Naive thymus-derived CD4-positive, alpha-beta T cell (primary cell): ENCODE measurements at regions not wholly inside any gene's neighbourhood (a gene's known extent, or its start where the extent isn't known, plus 50 kb on each side); places are given as distances from the start of the nearest gene placed in this dataset.

Experiments used
- ATAC-seq: fragments of 150-1000 bp; cut with Tn5 transposase; 2 replicates; pipeline ENCODE4 v1.10.0; 2021; ENCODE audit warnings: mild to moderate bottlenecking, moderate library complexity
- CTCF ChIA-PET: fragments of 350-600 bp; sonication (Branson Sonifier 250); formaldehyde crosslinking; loops from one replicate; lab custom pipeline; 2021; ENCODE audit warnings: antibody characterized with exemption; lab: Charles Lee
- POLR2A ChIA-PET: fragments of 350-600 bp; sonication (Branson Sonifier 250); formaldehyde crosslinking; loops from one replicate; lab custom pipeline; 2021; ENCODE audit warnings: antibody characterized with exemption, inconsistent platforms; lab: Charles Lee
- DNase-seq, 9 donors: peaks; one replicate each; pipeline versions ENCODE4 v3.0.0 to v3.0.0-alpha.2; 2020 to 2022; ENCODE audit warnings: mixed read lengths in 1 of 9
- H3K27ac ChIP-seq: one replicate; pipeline ENCODE4 v1.7.0; 2013; ENCODE audit warnings: mild to moderate bottlenecking, low read depth, low read length, moderate library complexity
- H3K27me3 ChIP-seq, 2 donors: one replicate each; pipeline ENCODE4 v1.7.0; 2013; ENCODE audit warnings: low read length in 2 of 2, mild to moderate bottlenecking in 2 of 2, moderate library complexity in 2 of 2; ENCODE audit not compliant: control insufficient read depth in 2 of 2, insufficient read depth in 2 of 2
- H3K36me3 ChIP-seq, 3 experiments: 1 replicate in 2 of 3; 2 replicates in 1 of 3; pipeline ENCODE4 v1.7.0; 2013; ENCODE audit warnings: low read length in 3 of 3, mild to moderate bottlenecking in 3 of 3, moderate library complexity in 1 of 3; ENCODE audit not compliant: insufficient read depth in 3 of 3, control insufficient read depth in 2 of 3
- H3K4me1 ChIP-seq, 2 donors: one replicate each; pipeline ENCODE4 v1.7.0; 2013; ENCODE audit warnings: low read length in 2 of 2, mild to moderate bottlenecking in 2 of 2, moderate library complexity in 1 of 2; ENCODE audit not compliant: control insufficient read depth in 2 of 2, insufficient read depth in 2 of 2
- H3K4me3 ChIP-seq: 2 replicates; pipeline ENCODE4 v1.7.0; 2013; ENCODE audit warnings: mild to moderate bottlenecking, low read length
- H3K9me3 ChIP-seq, 3 experiments: 1 replicate in 2 of 3; 2 replicates in 1 of 3; pipeline ENCODE4 v1.7.0; 2013; ENCODE audit warnings: low read length in 3 of 3; ENCODE audit not compliant: control insufficient read depth in 2 of 3
- H3K27ac Mint-ChIP-seq, 9 donors: one replicate each; pipeline ENCODE4 v1.8.0; 2020 to 2022; ENCODE audit warnings: mixed read lengths in 9 of 9, mild to moderate bottlenecking in 8 of 9, moderate library complexity in 5 of 9, inconsistent platforms in 2 of 9
- H3K27me3 Mint-ChIP-seq, 5 donors: one replicate each; pipeline ENCODE4 v1.8.0; 2021 to 2022; ENCODE audit warnings: mixed read lengths in 5 of 5, mild to moderate bottlenecking in 1 of 5
- H3K36me3 Mint-ChIP-seq, 5 donors: one replicate each; pipeline ENCODE4 v1.8.0; 2020 to 2022; ENCODE audit warnings: mixed read lengths in 5 of 5, mild to moderate bottlenecking in 3 of 5, inconsistent platforms in 1 of 5
- H3K4me1 Mint-ChIP-seq, 7 donors: one replicate each; pipeline ENCODE4 v1.8.0; 2020 to 2022; ENCODE audit warnings: mixed read lengths in 7 of 7, mild to moderate bottlenecking in 3 of 7, inconsistent platforms in 1 of 7
- H3K4me3 Mint-ChIP-seq, 10 donors: one replicate each; pipeline ENCODE4 v1.8.0; 2020 to 2022; ENCODE audit warnings: mild to moderate bottlenecking in 10 of 10, mixed read lengths in 10 of 10, moderate library complexity in 6 of 10, inconsistent platforms in 2 of 10
- H3K9me3 Mint-ChIP-seq, 11 donors: one replicate each; pipeline ENCODE4 v1.8.0; 2020 to 2022; ENCODE audit warnings: mixed read lengths in 11 of 11, mild to moderate bottlenecking in 4 of 11, inconsistent platforms in 1 of 11, moderate library complexity in 1 of 11
- intact Hi-C, 2 donors: fragments of 100-400 bp; cut with micrococcal nuclease; formaldehyde crosslinking; loops; one replicate each; pipeline ENCODE4 v1.15.1; 2023

- CTCF ChIA-PET, result no interaction called here
- H3K36me3 ChIP-seq, result no peaks in the 10 kb centered on the region
- no peaks in the 10 kb centered on the region for H3K9me3 ChIP-seq
- Mint-ChIP-seq H3K27me3 (no peaks in the 10 kb centered on the region), H3K36me3 (peaks cover 0 to 1% (median 0%) of the 10 kb centered on the region in 5 donors), H3K4me1 (no peaks in the 10 kb centered on the region), H3K27ac (no peak overlapping the region), H3K4me3 (no peak overlapping the region), H3K9me3 (no peaks in the 10 kb centered on the region)
- intact Hi-C loops, result loop anchor here (1.0 to 5.0 kb wide), 2 partner anchors 221 to 338 kb away; no protein-coding TSS in a partner anchor
- DNase-seq, result no peak
- H3K27me3 ChIP-seq, result no peaks in the 10 kb centered on the region
- H3K27ac ChIP-seq, result no peak overlapping the region
- POLR2A ChIA-PET, result no interaction called here
- ATAC-seq, result no peak
- no peaks in the 10 kb centered on the region for H3K4me1 ChIP-seq
- no peak overlapping the region for H3K4me3 ChIP-seq
These were observed 576.9 kb upstream of the B3GALT2 start for GRCh38 chr1:193763266-193763665.

DNA sequence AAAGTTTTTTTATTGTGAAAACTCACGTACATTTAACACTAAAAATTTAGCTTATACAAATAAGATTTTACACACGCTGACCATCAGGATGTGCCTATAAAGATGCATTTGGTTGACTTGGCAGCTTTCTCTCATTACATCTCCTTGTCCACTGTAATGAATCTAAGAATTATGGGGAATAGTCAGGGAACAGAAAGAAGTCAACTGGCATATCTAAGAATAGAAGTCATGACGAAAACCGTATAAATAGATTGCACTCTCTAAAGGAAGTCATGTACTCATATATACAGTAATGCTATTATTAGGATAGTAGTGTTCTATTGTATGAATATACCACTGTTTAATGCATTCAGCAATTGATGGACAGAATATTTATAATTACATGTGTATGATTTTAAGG is 575.8 kb upstream of the B3GALT2 start:
- POLR2A ChIA-PET, result no interaction called here
- Histone ChIP-seq H3K9me3 (no peaks in the 10 kb centered on the region), H3K4me3 (no peak overlapping the region), H3K27ac (no peak overlapping the region), H3K4me1 (no peaks in the 10 kb centered on the region), H3K36me3 (no peaks in the 10 kb centered on the region), H3K27me3 (no peaks in the 10 kb centered on the region)
- no peak overlapping the region for H3K4me3 Mint-ChIP-seq
- no peaks in the 10 kb centered on the region for H3K27me3 Mint-ChIP-seq
- intact Hi-C loops, result loop anchor here in 1 of 2 donors (5.0 kb wide), 1 partner anchor 220 kb away; no protein-coding TSS in a partner anchor
- H3K36me3 Mint-ChIP-seq, result peaks cover 0 to 1% (median 0%) of the 10 kb centered on the region in 5 donors
- DNase-seq (no peak), ATAC-seq (no peak)
- H3K27ac Mint-ChIP-seq, result no peak overlapping the region
- no peaks in the 10 kb centered on the region for H3K4me1 Mint-ChIP-seq
- CTCF ChIA-PET, result no interaction called here
- no peaks in the 10 kb centered on the region for H3K9me3 Mint-ChIP-seq

GRCh38 chr1:193755441-193755840 is 569.0 kb upstream of the B3GALT2 start:
- ATAC-seq (no peak), DNase-seq (no peak)
- H3K27me3 ChIP-seq, result no peaks in the 10 kb centered on the region
- CTCF ChIA-PET, result interaction anchor here (0.6 to 0.9 kb wide), 4 partner anchors 11 to 571 kb away, joined by 3 read pairs; no protein-coding TSS in a partner anchor
- no peaks in the 10 kb centered on the region for H3K36me3 ChIP-seq
- intact Hi-C loops, result loop anchor here (1.0 to 10.0 kb wide), 6 partner anchors 301 to 573 kb away; no protein-coding TSS in a partner anchor
- no peak overlapping the region for H3K27ac ChIP-seq
- H3K27ac Mint-ChIP-seq, result no peak overlapping the region
- H3K4me3 Mint-ChIP-seq, result no peak overlapping the region
- H3K9me3 Mint-ChIP-seq, result peaks cover 0 to 10% (median 0%) of the 10 kb centered on the region in 11 donors
- H3K9me3 ChIP-seq, result no peaks in the 10 kb centered on the region
- no peak overlapping the region for H3K4me3 ChIP-seq
- no peaks in the 10 kb centered on the region for H3K27me3 Mint-ChIP-seq
- H3K4me1 Mint-ChIP-seq, result peaks cover 0 to 6% (median 0%) of the 10 kb centered on the region in 7 donors
- POLR2A ChIA-PET, result interaction anchor here (0.6 kb wide), 1 partner anchor 148 kb away, joined by 3 read pairs; no protein-coding TSS in a partner anchor
- no peaks in the 10 kb centered on the region for H3K4me1 ChIP-seq
- peaks cover 0 to 7% (median 0%) of the 10 kb centered on the region in 5 donors for H3K36me3 Mint-ChIP-seq

- Histone ChIP-seq H3K36me3 (no peaks in the 10 kb centered on the region), H3K4me3 (no peak overlapping the region), H3K4me1 (no peaks in the 10 kb centered on the region), H3K27ac (no peak overlapping the region), H3K9me3 (no peaks in the 10 kb centered on the region), H3K27me3 (no peaks in the 10 kb centered on the region)
- Mint-ChIP-seq H3K27me3 (no peaks in the 10 kb centered on the region), H3K36me3 (peaks cover 0 to 7% (median 0%) of the 10 kb centered on the region in 5 donors), H3K4me1 (peaks cover 0 to 6% (median 0%) of the 10 kb centered on the region in 7 donors), H3K9me3 (peaks cover 0 to 10% (median 0%) of the 10 kb centered on the region in 11 donors), H3K4me3 (no peak overlapping the region), H3K27ac (no peak overlapping the region)
- POLR2A ChIA-PET, result no interaction called here
- intact Hi-C loops, result loop anchor here (1.0 to 10.0 kb wide), 6 partner anchors 300 to 572 kb away; no protein-coding TSS in a partner anchor
- CTCF ChIA-PET, result interaction anchor here (0.6 to 0.8 kb wide), 5 partner anchors 127 to 571 kb away, joined by 3 read pairs; no protein-coding TSS in a partner anchor
- DNase-seq (no peak), ATAC-seq (no peak)
These were observed 568.5 kb upstream of the B3GALT2 start for GRCh38 chr1:193754732-193755427.

DNA sequence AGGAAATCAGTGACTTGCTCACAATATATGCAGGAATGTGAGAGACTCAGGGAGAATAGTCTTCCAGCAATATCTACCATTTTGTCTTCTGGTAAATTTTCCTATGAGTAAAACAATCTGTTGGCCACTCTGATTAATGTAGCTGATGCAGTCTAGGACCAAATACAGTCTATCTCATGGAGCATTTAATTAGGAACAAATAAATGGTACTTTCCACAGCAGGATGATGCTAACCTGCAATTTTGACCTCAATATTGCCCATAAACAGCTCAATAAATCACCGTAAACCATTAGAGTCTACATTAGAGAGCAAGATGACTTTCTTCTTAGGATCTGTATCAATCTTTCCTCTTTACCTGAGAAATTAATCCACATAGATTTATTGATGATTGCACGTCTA is 567.7 kb upstream of the B3GALT2 start:
- POLR2A ChIA-PET, result interaction anchor here (1.0 kb wide), 1 partner anchor 10 kb away, joined by 3 read pairs; no protein-coding TSS in a partner anchor
- CTCF ChIA-PET, result interaction anchor here (0.6 kb wide), 2 partner anchors 126 to 379 kb away, joined by 3 read pairs; no protein-coding TSS in a partner anchor

DNA sequence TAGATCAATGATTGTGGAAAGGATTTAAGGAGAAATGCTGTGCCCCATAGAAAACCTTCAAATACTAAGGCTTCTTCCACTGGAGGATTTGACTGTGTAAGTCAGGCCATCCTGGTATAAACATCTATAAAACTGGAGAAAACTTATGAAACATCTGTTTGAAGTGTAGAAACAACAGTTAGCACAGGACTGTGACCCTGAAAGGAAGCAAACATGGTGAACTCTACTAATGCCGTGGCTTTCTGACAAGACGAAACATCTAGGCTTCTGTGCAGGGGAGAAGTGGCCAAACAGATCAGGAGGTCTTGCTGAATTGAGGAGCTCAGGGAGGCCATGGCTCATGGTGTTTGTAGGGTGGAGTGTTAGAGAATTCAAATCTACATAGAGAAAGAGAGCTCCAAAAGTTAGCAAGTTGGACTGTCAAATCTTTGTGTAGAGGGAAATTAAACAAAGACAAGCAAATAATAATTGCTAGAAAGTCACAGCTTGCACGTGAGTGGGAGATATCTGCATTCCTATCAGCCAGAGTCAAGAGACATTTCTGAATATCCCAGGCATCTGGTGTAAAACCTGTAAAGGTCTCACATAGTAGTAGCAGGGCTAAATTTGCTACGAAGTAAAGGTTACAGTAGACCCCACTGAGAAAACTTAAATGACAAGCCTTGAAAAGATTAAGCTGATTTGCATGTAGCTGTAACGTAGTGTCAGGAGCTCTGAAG is 566.8 kb upstream of the B3GALT2 start:
- no peak overlapping the region for H3K4me3 Mint-ChIP-seq
- no peaks in the 10 kb centered on the region for H3K4me1 ChIP-seq
- peaks cover 0 to 6% (median 0%) of the 10 kb centered on the region in 7 donors for H3K4me1 Mint-ChIP-seq
- ATAC-seq (no peak), DNase-seq (no peak)
- no peak overlapping the region for H3K27ac Mint-ChIP-seq
- peaks cover 0 to 7% (median 0%) of the 10 kb centered on the region in 5 donors for H3K36me3 Mint-ChIP-seq
- ChIA-PET CTCF (interaction anchor here (0.6 kb wide), 1 partner anchor 610 kb away, joined by 3 read pairs; no protein-coding TSS in a partner anchor), POLR2A (interaction anchor here (0.6 to 1.0 kb wide), 2 partner anchors 9 to 37 kb away, joined by 3 to 9 read pairs; no protein-coding TSS in a partner anchor)
- no peaks in the 10 kb centered on the region for H3K27me3 Mint-ChIP-seq
- H3K9me3 ChIP-seq, result no peaks in the 10 kb centered on the region
- H3K27me3 ChIP-seq, result no peaks in the 10 kb centered on the region
- H3K36me3 ChIP-seq, result no peaks in the 10 kb centered on the region
- intact Hi-C loops, result loop anchor here in 1 of 2 donors (10.0 kb wide), 3 partner anchors 298 to 542 kb away; no protein-coding TSS in a partner anchor
- peaks cover 0 to 10% (median 0%) of the 10 kb centered on the region in 11 donors for H3K9me3 Mint-ChIP-seq
- no peak overlapping the region for H3K27ac ChIP-seq
- no peak overlapping the region for H3K4me3 ChIP-seq

More for the DNA sequence above, 567.7 kb upstream of the B3GALT2 start:
- Mint-ChIP-seq H3K36me3 (peaks cover 0 to 7% (median 0%) of the 10 kb centered on the region in 5 donors), H3K9me3 (peaks cover 0 to 10% (median 0%) of the 10 kb centered on the region in 11 donors), H3K4me1 (peaks cover 0 to 6% (median 0%) of the 10 kb centered on the region in 7 donors), H3K4me3 (no peak overlapping the region), H3K27me3 (no peaks in the 10 kb centered on the region), H3K27ac (no peak overlapping the region)
- ATAC-seq (no peak), DNase-seq (no peak)
- H3K27ac ChIP-seq, result no peak overlapping the region
- no peaks in the 10 kb centered on the region for H3K36me3 ChIP-seq
- intact Hi-C loops, result loop anchor here in 1 of 2 donors (2.0 to 10.0 kb wide), 4 partner anchors 299 to 571 kb away; no protein-coding TSS in a partner anchor
- H3K9me3 ChIP-seq, result no peaks in the 10 kb centered on the region
- H3K4me3 ChIP-seq, result no peak overlapping the region
- H3K4me1 ChIP-seq, result no peaks in the 10 kb centered on the region
- H3K27me3 ChIP-seq, result no peaks in the 10 kb centered on the region
